DND-41 (cell line): ENCODE measurements at regions not wholly inside any gene's neighbourhood (a gene's known extent, or its start where the extent isn't known, plus 50 kb on each side); places are given as distances from the start of the nearest gene placed in this dataset.

ENCODE experiments used
- EZH2 ChIP-seq: IDR thresholded peaks from 3 replicates; pipeline ENCODE4 v1.6.1; 2012; ENCODE audit warnings: borderline replicate concordance, low read depth, mild to moderate bottlenecking, moderate library complexity, low read length, inconsistent platforms; ENCODE audit not compliant: severe bottlenecking
- TF ChIP-seq, protein P1 (sequence below): IDR thresholded peaks from 2 replicates; pipeline ENCODE4 v1.5.1; 2012; ENCODE audit warnings: borderline replicate concordance, low read length, moderate library complexity, mild to moderate bottlenecking; ENCODE audit not compliant: poor library complexity, severe bottlenecking; ENCODE audit errors: extremely low read depth

GRCh38 chr9:26061948-26062575 is 383.8 kb upstream of the TUSC1 start:
- TF ChIP-seq, protein P1, sequence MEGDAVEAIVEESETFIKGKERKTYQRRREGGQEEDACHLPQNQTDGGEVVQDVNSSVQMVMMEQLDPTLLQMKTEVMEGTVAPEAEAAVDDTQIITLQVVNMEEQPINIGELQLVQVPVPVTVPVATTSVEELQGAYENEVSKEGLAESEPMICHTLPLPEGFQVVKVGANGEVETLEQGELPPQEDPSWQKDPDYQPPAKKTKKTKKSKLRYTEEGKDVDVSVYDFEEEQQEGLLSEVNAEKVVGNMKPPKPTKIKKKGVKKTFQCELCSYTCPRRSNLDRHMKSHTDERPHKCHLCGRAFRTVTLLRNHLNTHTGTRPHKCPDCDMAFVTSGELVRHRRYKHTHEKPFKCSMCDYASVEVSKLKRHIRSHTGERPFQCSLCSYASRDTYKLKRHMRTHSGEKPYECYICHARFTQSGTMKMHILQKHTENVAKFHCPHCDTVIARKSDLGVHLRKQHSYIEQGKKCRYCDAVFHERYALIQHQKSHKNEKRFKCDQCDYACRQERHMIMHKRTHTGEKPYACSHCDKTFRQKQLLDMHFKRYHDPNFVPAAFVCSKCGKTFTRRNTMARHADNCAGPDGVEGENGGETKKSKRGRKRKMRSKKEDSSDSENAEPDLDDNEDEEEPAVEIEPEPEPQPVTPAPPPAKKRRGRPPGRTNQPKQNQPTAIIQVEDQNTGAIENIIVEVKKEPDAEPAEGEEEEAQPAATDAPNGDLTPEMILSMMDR: no peak
- TF ChIP-seq EZH2: no peak
